ENCODE measurements at regions not wholly inside any gene's neighbourhood (a gene's known extent, or its start where the extent isn't known, plus 50 kb on each side); places are given as distances from the start of the nearest gene placed in this dataset.

- no peak overlapping the region for H3K4me3 ChIP-seq (ENCODE audit: low read depth, low read length)
- no peak for TF ChIP-seq CTCF (conservative IDR thresholded peaks at IDR 0.05; ENCODE audit: low read depth, low read length)
- DNase-seq (ENCODE audit: low read depth): no peak
These were observed 212.7 kb upstream of the SALL3 start for GRCh38 chr18:78766651-78767533.

GRCh38 chr18:78767648-78768071 lies 212.0 kb upstream of the SALL3 start:
- no peak for TF ChIP-seq CTCF (conservative IDR thresholded peaks at IDR 0.05; ENCODE audit: low read depth, low read length)
- no peak for DNase-seq (ENCODE audit: low read depth)
- H3K4me3 ChIP-seq (ENCODE audit: low read depth, low read length): no peak overlapping the region

GRCh38 chr18:78768221-78768620 lies 211.4 kb upstream of the SALL3 start:
- DNase-seq (ENCODE audit: low read depth): no peak

GRCh38 chr18:78768656-78769501 lies 210.7 kb upstream of the SALL3 start:
- no peak for DNase-seq (ENCODE audit: low read depth)
- TF ChIP-seq CTCF (conservative IDR thresholded peaks at IDR 0.05; ENCODE audit: low read depth, low read length): no peak

More at GRCh38 chr18:78768221-78768620, 211.4 kb upstream of the SALL3 start:
- H3K4me3 ChIP-seq (ENCODE audit: low read depth, low read length): no peak overlapping the region
- TF ChIP-seq CTCF (conservative IDR thresholded peaks at IDR 0.05; ENCODE audit: low read depth, low read length): no peak

GRCh38 chr18:78769502-78770105 lies 210.0 kb upstream of the SALL3 start:
- DNase-seq (ENCODE audit: low read depth): no peak
- TF ChIP-seq CTCF (conservative IDR thresholded peaks at IDR 0.05; ENCODE audit: low read depth, low read length): no peak
- no peak overlapping the region for H3K4me3 ChIP-seq (ENCODE audit: low read depth, low read length)

More at GRCh38 chr18:78768656-78769501, 210.7 kb upstream of the SALL3 start:
- H3K4me3 ChIP-seq (ENCODE audit: low read depth, low read length): no peak overlapping the region

GRCh38 chr18:78770139-78770822 lies 209.3 kb upstream of the SALL3 start:
- DNase-seq (ENCODE audit: low read depth): no peak
- no peak overlapping the region for H3K4me3 ChIP-seq (ENCODE audit: low read depth, low read length)
- no peak for TF ChIP-seq CTCF (conservative IDR thresholded peaks at IDR 0.05; ENCODE audit: low read depth, low read length)
